Dedifferentiated amniotic fluid mesenchymal stem cell (primary cell): ENCODE measurements at regions not wholly inside any gene's neighbourhood (a gene's known extent, or its start where the extent isn't known, plus 50 kb on each side); places are given as distances from the start of the nearest gene placed in this dataset.
"Not testable (repeated sequence)": the region's sequence is repeated elsewhere in the genome, so short reads cannot be mapped to it uniquely, and the experiment has no call there.

ENCODE experiments used
- DNase-seq: peaks from one replicate; pipeline ENCODE4 v3.0.0-alpha.2; 2016; ENCODE audit errors: extremely low spot score

- no peak for DNase-seq
Observed at GRCh38 chr6:14754751-14755513, 490.9 kb upstream of the JARID2 start.

- no peak for DNase-seq
Observed at GRCh38 chr6:14756340-14756739, 489.5 kb upstream of the JARID2 start.

GRCh38 chr6:14757014-14757413 is 488.9 kb upstream of the JARID2 start:
- no peak for DNase-seq

GRCh38 chr6:14757418-14757817 is 488.5 kb upstream of the JARID2 start:
- no peak for DNase-seq

- DNase-seq, result no peak
Observed at GRCh38 chr6:14758421-14759081, 487.3 kb upstream of the JARID2 start.

GRCh38 chr6:14759976-14760672 is 485.7 kb upstream of the JARID2 start:
- DNase-seq, result no peak

GRCh38 chr6:14762077-14762476 is 483.8 kb upstream of the JARID2 start:
- no peak for DNase-seq

- DNase-seq, result peak; percentile 32
Observed at GRCh38 chr6:14763139-14763538, 482.7 kb upstream of the JARID2 start.

- DNase-seq, result no peak
Observed at GRCh38 chr6:14763616-14764015, 482.3 kb upstream of the JARID2 start.

GRCh38 chr6:14765106-14765505 is 480.8 kb upstream of the JARID2 start:
- no peak for DNase-seq

- no peak for DNase-seq
Observed at GRCh38 chr6:14765721-14766390, 480.0 kb upstream of the JARID2 start.

GRCh38 chr6:14766391-14766994 is 479.4 kb upstream of the JARID2 start:
- no peak for DNase-seq

- DNase-seq, result no peak
Observed at GRCh38 chr6:14767226-14767625, 478.6 kb upstream of the JARID2 start.

GRCh38 chr6:14770040-14770439 is 475.8 kb upstream of the JARID2 start:
- no peak for DNase-seq

- DNase-seq, result no peak
Observed at GRCh38 chr6:14770572-14770971, 475.3 kb upstream of the JARID2 start.

GRCh38 chr6:14771016-14771415 is 474.9 kb upstream of the JARID2 start:
- no peak for DNase-seq

- DNase-seq, result no peak
Observed at GRCh38 chr6:14772188-14772587, 473.7 kb upstream of the JARID2 start.

- no peak for DNase-seq
Observed at GRCh38 chr6:14775528-14775927, 470.3 kb upstream of the JARID2 start.

- no peak for DNase-seq
Observed at GRCh38 chr6:14776307-14776706, 469.6 kb upstream of the JARID2 start.

- DNase-seq, result no peak
Observed at GRCh38 chr6:14781772-14782525, 463.9 kb upstream of the JARID2 start.

GRCh38 chr6:14782921-14783464 is 462.9 kb upstream of the JARID2 start:
- DNase-seq, result not testable (repeated sequence)
